Prostate gland (tissue), 2 donors: ENCODE measurements at regions not wholly inside any gene's neighbourhood (a gene's known extent, or its start where the extent isn't known, plus 50 kb on each side); places are given as distances from the start of the nearest gene placed in this dataset.

Experiments
- CTCF ChIP-seq, 4 experiments: fragments of 200-600 bp in 2 of 4; fragments of 450-650 bp in 2 of 4; sonication (generic) in 2 of 4; IDR thresholded peaks; 1 replicate in 3 of 4; 2 replicates in 1 of 4; pipeline ENCODE4 v1.5.1; 2016 to 2019; ENCODE audit warnings: antibody characterized with exemption in 4 of 4, mild to moderate bottlenecking in 2 of 4, moderate library complexity in 2 of 4
- POLR2AphosphoS5 ChIP-seq: sonication (generic); formaldehyde crosslinking; IDR thresholded peaks from one replicate; pipeline ENCODE4 v1.6.1; 2017; ENCODE audit warnings: antibody characterized with exemption

GRCh38 chr11:8333376-8333775 lies 69.7 kb upstream of the LMO1 start:
- no peak for TF ChIP-seq CTCF (IDR thresholded peaks at IDR 0.05)
- TF ChIP-seq POLR2AphosphoS5, result no peak
